Coronary artery (tissue), 2 donors: ENCODE measurements at regions not wholly inside any gene's neighbourhood (a gene's known extent, or its start where the extent isn't known, plus 50 kb on each side); places are given as distances from the start of the nearest gene placed in this dataset.

ENCODE experiments used
- DNase-seq: peaks from one replicate; pipeline ENCODE4 v3.0.0-alpha.2; 2017; ENCODE audit warnings: low spot score
- H3K27ac ChIP-seq, 2 donors: fragments of 200-600 bp; sonication (generic); one replicate each; pipeline ENCODE4 v1.5.1; 2016 to 2019
- H3K4me3 ChIP-seq: fragments of 200-600 bp; sonication (generic); 2 replicates; pipeline ENCODE4 v1.5.1; 2016; ENCODE audit warnings: mild to moderate bottlenecking, moderate library complexity
- CTCF ChIP-seq: fragments of 200-600 bp; sonication (generic); IDR thresholded peaks from one replicate; pipeline ENCODE4 v1.5.1; 2019; ENCODE audit warnings: antibody characterized with exemption

GRCh38 chr7:135855846-135856245 lies 107.2 kb upstream of the FAM180A start:
- no peak overlapping the region for H3K4me3 ChIP-seq
- no peak for TF ChIP-seq CTCF
- no peak overlapping the region for H3K27ac ChIP-seq
- no peak for DNase-seq

GRCh38 chr7:135853499-135853898 lies 104.9 kb upstream of the FAM180A start:
- no peak overlapping the region for H3K4me3 ChIP-seq
- DNase-seq, result no peak

GRCh38 chr7:135853008-135853407 lies 104.4 kb upstream of the FAM180A start:
- DNase-seq, result no peak
- TF ChIP-seq CTCF, result no peak
- Histone ChIP-seq H3K4me3 (no peak overlapping the region), H3K27ac (no peak overlapping the region)

More at GRCh38 chr7:135853499-135853898, 104.9 kb upstream of the FAM180A start:
- no peak overlapping the region for H3K27ac ChIP-seq
- no peak for TF ChIP-seq CTCF

- H3K4me3 ChIP-seq, result no peak overlapping the region
- no peak overlapping the region for H3K27ac ChIP-seq
- DNase-seq, result no peak
- TF ChIP-seq CTCF, result no peak
Observed at GRCh38 chr7:135847242-135847641, 98.6 kb upstream of the FAM180A start.

- no peak for DNase-seq
- Histone ChIP-seq H3K27ac (no peak overlapping the region), H3K4me3 (no peak overlapping the region)
- no peak for TF ChIP-seq CTCF
Observed at GRCh38 chr7:135846339-135846738, 97.7 kb upstream of the FAM180A start.

- Histone ChIP-seq H3K27ac (no peak overlapping the region), H3K4me3 (no peak overlapping the region)
- TF ChIP-seq CTCF, result no peak
- no peak for DNase-seq
Observed at GRCh38 chr7:135845415-135846075, 96.9 kb upstream of the FAM180A start.

- DNase-seq, result no peak
- Histone ChIP-seq H3K4me3 (no peak overlapping the region), H3K27ac (no peak overlapping the region)
- no peak for TF ChIP-seq CTCF
Observed at GRCh38 chr7:135844903-135845302, 96.3 kb upstream of the FAM180A start.
